NOMO-1 treated with dmso at 0.1 percent for 144 hours (cell line): ENCODE measurements at regions not wholly inside any gene's neighbourhood (a gene's known extent, or its start where the extent isn't known, plus 50 kb on each side); places are given as distances from the start of the nearest gene placed in this dataset.

Experiments
- DNase-seq: peaks from one replicate; lab custom pipeline; 2025; ENCODE audit not compliant: unreplicated experiment; lab: John Stamatoyannopoulos, UW

GRCh38 chr4:187176261-187176910, 452.7 kb upstream of the FAT1 start:
- DNase-seq, result no peak

- DNase-seq, result no peak
These were observed 454.4 kb upstream of the FAT1 start for GRCh38 chr4:187178084-187178483.

GRCh38 chr4:187178587-187178986, 454.9 kb upstream of the FAT1 start:
- DNase-seq, result no peak

- DNase-seq, result no peak
These were observed 455.7 kb upstream of the FAT1 start for GRCh38 chr4:187179086-187180058.

- DNase-seq, result no peak
These were observed 457.4 kb upstream of the FAT1 start for GRCh38 chr4:187181054-187181453.

GRCh38 chr4:187183346-187183745, 459.7 kb upstream of the FAT1 start:
- no peak for DNase-seq

- DNase-seq, result no peak
These were observed 460.2 kb upstream of the FAT1 start for GRCh38 chr4:187183826-187184225.

- DNase-seq, result no peak
These were observed 460.9 kb upstream of the FAT1 start for GRCh38 chr4:187184508-187184907.

GRCh38 chr4:187188118-187188517, 464.5 kb upstream of the FAT1 start:
- no peak for DNase-seq

GRCh38 chr4:187188741-187189140, 465.1 kb upstream of the FAT1 start:
- DNase-seq, result no peak

- DNase-seq, result no peak
These were observed 466.7 kb upstream of the FAT1 start for GRCh38 chr4:187190390-187190789.

GRCh38 chr4:187191676-187192075, 468.0 kb upstream of the FAT1 start:
- DNase-seq, result no peak

- no peak for DNase-seq
These were observed 468.6 kb upstream of the FAT1 start for GRCh38 chr4:187192266-187192665.

GRCh38 chr4:187193141-187193540, 469.5 kb upstream of the FAT1 start:
- DNase-seq, result no peak

GRCh38 chr4:187204389-187204918, 480.8 kb upstream of the FAT1 start:
- DNase-seq, result no peak

- no peak for DNase-seq
These were observed 484.3 kb upstream of the FAT1 start for GRCh38 chr4:187207931-187208330.

- no peak for DNase-seq
These were observed 485.0 kb upstream of the FAT1 start for GRCh38 chr4:187208651-187209050.

GRCh38 chr4:187209921-187210613, 486.4 kb upstream of the FAT1 start:
- no peak for DNase-seq

- DNase-seq, result no peak
These were observed 488.9 kb upstream of the FAT1 start for GRCh38 chr4:187212446-187213080.

- DNase-seq, result no peak
These were observed 491.8 kb upstream of the FAT1 start for GRCh38 chr4:187215438-187215837.

GRCh38 chr4:187218705-187219245, 495.1 kb upstream of the FAT1 start:
- no peak for DNase-seq
